B cell (primary cell): ENCODE measurements at regions not wholly inside any gene's neighbourhood (a gene's known extent, or its start where the extent isn't known, plus 50 kb on each side); places are given as distances from the start of the nearest gene placed in this dataset.

Experiments
- ATAC-seq: fragments of 200-7000 bp; cut with Tn5 transposase; one replicate; pipeline ENCODE4 v1.10.0; 2021; ENCODE audit warnings: low read depth, mild to moderate bottlenecking, moderate number of reproducible peaks, moderate library complexity
- CTCF ChIA-PET: fragments of 350-600 bp; sonication (Branson Sonifier 250); formaldehyde crosslinking; loops from one replicate; lab custom pipeline; 2021; ENCODE audit warnings: antibody characterized with exemption, inconsistent platforms; lab: Charles Lee
- POLR2A ChIA-PET: fragments of 350-600 bp; sonication (Branson Sonifier 250); formaldehyde crosslinking; loops from one replicate; lab custom pipeline; 2021; ENCODE audit warnings: antibody characterized with exemption; lab: Charles Lee
- DNase-seq: peaks from one replicate; pipeline ENCODE4 v3.0.0; 2013
- H2AFZ ChIP-seq: 2 replicates; pipeline ENCODE4 v1.6.1; 2012; ENCODE audit warnings: mild to moderate bottlenecking, low read depth, low read length; ENCODE audit not compliant: insufficient read depth, poor library complexity, severe bottlenecking
- H3K27ac ChIP-seq, 2 donors: 1 replicate in 1 of 2; 2 replicates in 1 of 2; pipeline ENCODE4 v1.5.1; 2012 to 2013; ENCODE audit warnings: low read length in 2 of 2, mild to moderate bottlenecking in 2 of 2, moderate library complexity in 1 of 2
- H3K27me3 ChIP-seq, 4 experiments: fragments of 200-600 bp in 1 of 4; sonication (generic) in 1 of 4; replicated peaks in 1 of 4; 1 replicate in 2 of 4; 2 replicates in 2 of 4; pipeline versions ENCODE4 v1.6.1 to v1.7.0; 2013 to 2016; ENCODE audit warnings: low read length in 3 of 4, mild to moderate bottlenecking in 2 of 4, mixed read lengths in 1 of 4, moderate library complexity in 1 of 4; ENCODE audit not compliant: insufficient read depth in 4 of 4, control insufficient read depth in 3 of 4; ENCODE audit errors: control extremely low read depth in 1 of 4
- H3K36me3 ChIP-seq, 2 experiments: replicated peaks in 1 of 2; 1 replicate in 1 of 2; 2 replicates in 1 of 2; pipeline versions ENCODE4 v1.6.1 to v1.7.1; 2013; ENCODE audit warnings: low read length in 1 of 2; ENCODE audit not compliant: insufficient read depth in 2 of 2, control insufficient read depth in 1 of 2; ENCODE audit errors: control extremely low read depth in 1 of 2, extremely low read depth in 1 of 2
- H3K4me1 ChIP-seq, 2 donors: fragments of 200-600 bp in 1 of 2; sonication (generic) in 1 of 2; 1 replicate in 1 of 2; 2 replicates in 1 of 2; pipeline versions ENCODE4 v1.5.1 to v1.6.1; 2013 to 2017; ENCODE audit warnings: low read length in 2 of 2; ENCODE audit not compliant: control insufficient read depth in 2 of 2, insufficient read depth in 2 of 2
- H3K4me2 ChIP-seq: replicated peaks from 2 replicates; pipeline ENCODE3; 2012; ENCODE audit warnings: mild to moderate bottlenecking, low read depth, low read length; ENCODE audit not compliant: poor library complexity, severe bottlenecking
- H3K4me3 ChIP-seq, 5 experiments: fragments of 200-600 bp in 1 of 5; sonication (generic) in 1 of 5; 1 replicate in 3 of 5; 2 replicates in 2 of 5; pipeline versions ENCODE4 v1.5.1 to v1.7.0; 2011 to 2016; ENCODE audit warnings: low read length in 4 of 5, mild to moderate bottlenecking in 4 of 5, low read depth in 2 of 5, control low read depth in 1 of 5, moderate library complexity in 1 of 5; ENCODE audit not compliant: insufficient read depth in 1 of 5; ENCODE audit errors: control extremely low read depth in 1 of 5, extremely low read depth in 1 of 5
- H3K79me2 ChIP-seq: fragments of 200-600 bp; sonication (generic); one replicate; pipeline ENCODE4 v1.6.0; 2016; ENCODE audit warnings: low read length; ENCODE audit not compliant: control insufficient read depth, insufficient read depth
- H3K9ac ChIP-seq: fragments of 200-600 bp; sonication (generic); 2 replicates; pipeline ENCODE4 v1.6.1; 2017; ENCODE audit warnings: mild to moderate bottlenecking, low read length, moderate library complexity
- H3K9me3 ChIP-seq, 3 donors: one replicate each; pipeline versions ENCODE4 v1.6.1 to v1.7.1; 2013; ENCODE audit warnings: low read length in 2 of 3; ENCODE audit not compliant: control insufficient read depth in 2 of 3, insufficient read depth in 1 of 3; ENCODE audit errors: control extremely low read depth in 1 of 3
- H4K20me1 ChIP-seq: 2 replicates; pipeline ENCODE4 v1.6.0; 2012; ENCODE audit warnings: mild to moderate bottlenecking, low read length; ENCODE audit not compliant: insufficient read depth, control insufficient read depth, poor library complexity, severe bottlenecking
- H3K27ac Mint-ChIP-seq: one replicate; pipeline ENCODE4 v1.8.0; 2021; ENCODE audit warnings: mixed read lengths
- H3K27me3 Mint-ChIP-seq: one replicate; pipeline ENCODE4 v1.8.0; 2021; ENCODE audit warnings: mixed read lengths
- H3K4me1 Mint-ChIP-seq: one replicate; pipeline ENCODE4 v1.8.0; 2021; ENCODE audit warnings: mixed read lengths
- H3K4me3 Mint-ChIP-seq: one replicate; pipeline ENCODE4 v1.8.0; 2021; ENCODE audit warnings: mixed read lengths
- H3K9me3 Mint-ChIP-seq: one replicate; pipeline ENCODE4 v1.8.0; 2022; ENCODE audit warnings: mixed read lengths; ENCODE audit not compliant: insufficient read depth
- EZH2 ChIP-seq: IDR thresholded peaks from 2 replicates; pipeline ENCODE4 v1.6.1; 2012; ENCODE audit warnings: borderline replicate concordance, low read depth, mild to moderate bottlenecking, moderate library complexity, low read length; ENCODE audit not compliant: insufficient read depth, poor library complexity, severe bottlenecking
- WGBS: methylation state at CpG from one replicate; pipeline ENCODE4 v1.1.5; 2013; ENCODE audit warnings: missing lambda C conversion rate; ENCODE audit not compliant: insufficient coverage; 5-methylcytosine and 5-hydroxymethylcytosine counted together
- intact Hi-C: fragments of 100-400 bp; cut with micrococcal nuclease; formaldehyde crosslinking; loops from one replicate; pipeline ENCODE4 v1.10.0; 2022
- TF ChIP-seq, protein P1 (sequence below): fragments of 200-600 bp; IDR thresholded peaks from one replicate; pipeline ENCODE4 v1.8.0; 2022; ENCODE audit warnings: antibody characterized with exemption, mild to moderate bottlenecking

DNA sequence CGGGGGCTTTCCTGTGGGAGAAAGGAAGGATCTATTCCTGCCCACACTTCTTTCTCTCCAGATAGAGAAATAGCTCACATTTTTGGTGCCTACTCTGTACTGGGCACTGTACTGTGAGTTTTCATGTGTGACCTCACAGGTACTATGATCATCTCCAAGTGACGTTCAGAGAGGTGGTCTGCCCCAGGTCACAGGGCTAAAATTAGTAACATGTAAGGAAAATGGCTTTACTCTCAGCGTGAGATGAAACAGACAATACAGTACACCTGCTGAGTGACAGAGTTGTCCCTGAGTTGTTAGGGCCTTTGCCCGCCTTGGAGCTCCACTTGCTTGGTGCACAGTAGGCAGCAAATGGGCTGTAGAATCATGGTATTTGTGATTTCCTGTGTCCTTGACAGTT, 306.1 kb upstream of the DMRT1 start:
- Mint-ChIP-seq H3K27ac (no peak overlapping the region), H3K27me3 (peaks cover 3% of the 10 kb centered on the region), H3K4me3 (no peak overlapping the region), H3K9me3 (no peaks in the 10 kb centered on the region), H3K4me1 (peaks cover 16% of the 10 kb centered on the region)
- no peak for DNase-seq
- Histone ChIP-seq H4K20me1 (no peaks in the 10 kb centered on the region), H3K36me3 (no peaks in the 10 kb centered on the region), H3K27ac (no peak overlapping the region), H3K79me2 (no peaks in the 10 kb centered on the region), H3K27me3 (peaks cover 0 to 6% (median 0%) of the 10 kb centered on the region in 4 experiments), H3K4me3 (no peak overlapping the region), H3K9ac (no peak overlapping the region), H3K4me1 (peaks cover 0 to 6% of the 10 kb centered on the region in 2 donors), H3K4me2 (no peak overlapping the region), H2AFZ (no peak overlapping the region), H3K9me3 (peaks cover 0 to 3% (median 0%) of the 10 kb centered on the region in 3 donors)
- ChIA-PET POLR2A (no interaction called here), CTCF (no interaction called here)
- WGBS, result 77% methylated on average over 3 of the region's 4 CpGs
- intact Hi-C loops, result no loop called here
- no peak for ATAC-seq
- no peak for TF ChIP-seq EZH2
- TF ChIP-seq, protein P1, sequence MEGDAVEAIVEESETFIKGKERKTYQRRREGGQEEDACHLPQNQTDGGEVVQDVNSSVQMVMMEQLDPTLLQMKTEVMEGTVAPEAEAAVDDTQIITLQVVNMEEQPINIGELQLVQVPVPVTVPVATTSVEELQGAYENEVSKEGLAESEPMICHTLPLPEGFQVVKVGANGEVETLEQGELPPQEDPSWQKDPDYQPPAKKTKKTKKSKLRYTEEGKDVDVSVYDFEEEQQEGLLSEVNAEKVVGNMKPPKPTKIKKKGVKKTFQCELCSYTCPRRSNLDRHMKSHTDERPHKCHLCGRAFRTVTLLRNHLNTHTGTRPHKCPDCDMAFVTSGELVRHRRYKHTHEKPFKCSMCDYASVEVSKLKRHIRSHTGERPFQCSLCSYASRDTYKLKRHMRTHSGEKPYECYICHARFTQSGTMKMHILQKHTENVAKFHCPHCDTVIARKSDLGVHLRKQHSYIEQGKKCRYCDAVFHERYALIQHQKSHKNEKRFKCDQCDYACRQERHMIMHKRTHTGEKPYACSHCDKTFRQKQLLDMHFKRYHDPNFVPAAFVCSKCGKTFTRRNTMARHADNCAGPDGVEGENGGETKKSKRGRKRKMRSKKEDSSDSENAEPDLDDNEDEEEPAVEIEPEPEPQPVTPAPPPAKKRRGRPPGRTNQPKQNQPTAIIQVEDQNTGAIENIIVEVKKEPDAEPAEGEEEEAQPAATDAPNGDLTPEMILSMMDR, result no peak

- Histone ChIP-seq H2AFZ (peak overlapping the region; percentile 17), H3K79me2 (no peaks in the 10 kb centered on the region), H3K27me3 (peaks cover 0 to 4% (median 0%) of the 10 kb centered on the region in 4 experiments), H3K4me1 (peaks cover 0 to 6% of the 10 kb centered on the region in 2 donors), H3K27ac (no peak overlapping the region), H4K20me1 (no peaks in the 10 kb centered on the region), H3K4me2 (peak overlapping the region; percentile 34), H3K36me3 (no peaks in the 10 kb centered on the region), H3K9ac (peak overlapping the region; percentile 31), H3K9me3 (peaks cover 0 to 3% (median 0%) of the 10 kb centered on the region in 3 donors), H3K4me3 (peak overlapping the region in 2 of 5 experiments; percentile 18 to 36)
- no peak for TF ChIP-seq EZH2
- TF ChIP-seq, protein P1, result no peak
- no peak for ATAC-seq
- H3K27me3 Mint-ChIP-seq, result peaks cover 3% of the 10 kb centered on the region
- H3K4me1 Mint-ChIP-seq, result peaks cover 16% of the 10 kb centered on the region
- DNase-seq, result peak; percentile 5
- H3K4me3 Mint-ChIP-seq, result peak overlapping the region; percentile 74
- intact Hi-C loops, result no loop called here
- H3K27ac Mint-ChIP-seq, result peak overlapping the region; percentile 50
- POLR2A ChIA-PET, result no interaction called here
- no CpG with 5 or more reads among the region's 11 CpGs for WGBS
- no peaks in the 10 kb centered on the region for H3K9me3 Mint-ChIP-seq
- CTCF ChIA-PET, result no interaction called here
Observed at GRCh38 chr9:536597-537511, 304.6 kb upstream of the DMRT1 start.
